ENCODE measurements at regions not wholly inside any gene's neighbourhood (a gene's known extent, or its start where the extent isn't known, plus 50 kb on each side); places are given as distances from the start of the nearest gene placed in this dataset.

DNA sequence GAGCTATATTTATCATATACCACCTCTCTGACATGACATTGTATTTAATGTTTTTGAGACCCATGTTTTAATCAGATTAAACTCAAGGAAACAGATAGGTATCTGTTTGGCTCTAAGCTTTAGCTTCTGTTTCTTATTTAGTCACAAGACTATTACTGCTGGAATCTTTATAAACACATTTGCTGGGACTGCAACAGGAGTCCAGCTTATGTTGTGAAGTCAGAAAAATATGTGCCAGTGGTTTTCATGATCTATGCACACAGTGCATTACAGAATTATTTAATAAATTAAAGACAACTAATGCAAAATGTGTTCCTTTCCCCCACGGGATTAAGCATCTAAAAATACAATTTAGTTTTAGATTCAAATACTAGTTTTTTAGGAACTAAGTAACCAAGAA is 338.9 kb downstream of the ZEB2 start:
- H3K27me3 ChIP-seq (ENCODE audit: low read length) = no peaks in the 10 kb centered on the region
- no peak for TF ChIP-seq EZH2phosphoT487 (conservative IDR thresholded peaks at IDR 0.05; ENCODE audit: low read length)
- TF ChIP-seq, protein P1, sequence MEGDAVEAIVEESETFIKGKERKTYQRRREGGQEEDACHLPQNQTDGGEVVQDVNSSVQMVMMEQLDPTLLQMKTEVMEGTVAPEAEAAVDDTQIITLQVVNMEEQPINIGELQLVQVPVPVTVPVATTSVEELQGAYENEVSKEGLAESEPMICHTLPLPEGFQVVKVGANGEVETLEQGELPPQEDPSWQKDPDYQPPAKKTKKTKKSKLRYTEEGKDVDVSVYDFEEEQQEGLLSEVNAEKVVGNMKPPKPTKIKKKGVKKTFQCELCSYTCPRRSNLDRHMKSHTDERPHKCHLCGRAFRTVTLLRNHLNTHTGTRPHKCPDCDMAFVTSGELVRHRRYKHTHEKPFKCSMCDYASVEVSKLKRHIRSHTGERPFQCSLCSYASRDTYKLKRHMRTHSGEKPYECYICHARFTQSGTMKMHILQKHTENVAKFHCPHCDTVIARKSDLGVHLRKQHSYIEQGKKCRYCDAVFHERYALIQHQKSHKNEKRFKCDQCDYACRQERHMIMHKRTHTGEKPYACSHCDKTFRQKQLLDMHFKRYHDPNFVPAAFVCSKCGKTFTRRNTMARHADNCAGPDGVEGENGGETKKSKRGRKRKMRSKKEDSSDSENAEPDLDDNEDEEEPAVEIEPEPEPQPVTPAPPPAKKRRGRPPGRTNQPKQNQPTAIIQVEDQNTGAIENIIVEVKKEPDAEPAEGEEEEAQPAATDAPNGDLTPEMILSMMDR (IDR thresholded peaks at IDR 0.05; ENCODE audit: insufficient read depth, low read length, poor library complexity, severe bottlenecking) = no peak
- H3K36me3 ChIP-seq (ENCODE audit: low read length) = peaks cover 19% of the 10 kb centered on the region; the same call in 1 of the 2 replicates
- no peak overlapping the region for H3K4me2 ChIP-seq (ENCODE audit: low read depth, low read length, poor library complexity, severe bottlenecking)
- 0 out of 2 replicates have a peak, but pooled peaks cover 5% of the 10 kb centered on the region for H3F3A ChIP-seq (ENCODE audit: insufficient read depth)
- H3K4me3 ChIP-seq (ENCODE audit: insufficient read depth, low read length, poor library complexity, severe bottlenecking) = no peak overlapping the region
- 0 out of 2 replicates have a peak overlapping the region, but pooled peaks have one; percentile 11 for H3K27ac ChIP-seq (ENCODE audit: low read depth, low read length)
- no peaks in the 10 kb centered on the region for H3K9me3 ChIP-seq (ENCODE audit: insufficient read depth, low read length)
- H3K79me2 ChIP-seq (ENCODE audit: insufficient read depth, low read length) = no peaks in the 10 kb centered on the region
- no peak overlapping the region for H2AFZ ChIP-seq (ENCODE audit: low read depth, low read length, severe bottlenecking)
- no peaks in the 10 kb centered on the region for H3K9me2 ChIP-seq (replicated peaks; ENCODE audit: insufficient read depth, low read length)
- no peak overlapping the region for H3K9ac ChIP-seq (ENCODE audit: low read length)
- H4K20me1 ChIP-seq (ENCODE audit: low read depth, low read length) = no peaks in the 10 kb centered on the region

DNA sequence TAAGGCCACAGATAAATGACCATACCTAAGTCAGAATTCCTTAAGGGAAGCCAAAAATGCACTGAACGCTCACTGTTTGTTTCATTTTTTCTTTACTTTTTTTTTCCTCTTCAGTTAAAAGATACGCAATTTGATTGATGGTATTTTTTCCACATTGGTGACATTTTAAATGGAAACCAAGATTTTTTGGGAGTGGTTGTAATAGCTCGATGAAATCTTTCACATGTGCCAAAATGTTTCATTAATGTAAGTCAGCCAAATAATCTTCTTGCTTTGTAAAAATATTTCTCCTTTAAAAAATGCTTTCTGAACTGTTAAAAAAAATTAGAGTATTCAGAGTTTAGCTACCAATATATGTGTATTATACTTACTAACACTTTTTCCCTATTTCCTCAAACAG is 339.8 kb downstream of the ZEB2 start:
- Histone ChIP-seq H3K27ac (ENCODE audit: low read depth, low read length) (no peak overlapping the region), H4K20me1 (ENCODE audit: low read depth, low read length) (no peaks in the 10 kb centered on the region), H3F3A (ENCODE audit: insufficient read depth) (0 out of 2 replicates have a peak, but pooled peaks cover 5% of the 10 kb centered on the region), H3K9me3 (ENCODE audit: insufficient read depth, low read length) (no peaks in the 10 kb centered on the region), H3K9ac (ENCODE audit: low read length) (no peak overlapping the region), H3K4me2 (ENCODE audit: low read depth, low read length, poor library complexity, severe bottlenecking) (no peak overlapping the region), H3K36me3 (ENCODE audit: low read length) (peaks cover 21% of the 10 kb centered on the region; the same call in 1 of the 2 replicates), H3K79me2 (ENCODE audit: insufficient read depth, low read length) (no peaks in the 10 kb centered on the region), H2AFZ (ENCODE audit: low read depth, low read length, severe bottlenecking) (no peak overlapping the region), H3K9me2 (replicated peaks; ENCODE audit: insufficient read depth, low read length) (no peaks in the 10 kb centered on the region), H3K27me3 (ENCODE audit: low read length) (no peaks in the 10 kb centered on the region), H3K4me3 (ENCODE audit: insufficient read depth, low read length, poor library complexity, severe bottlenecking) (no peak overlapping the region)
- TF ChIP-seq EZH2phosphoT487 (conservative IDR thresholded peaks at IDR 0.05; ENCODE audit: low read length) = no peak
- TF ChIP-seq, protein P1 (IDR thresholded peaks at IDR 0.05; ENCODE audit: insufficient read depth, low read length, poor library complexity, severe bottlenecking) = no peak

DNA sequence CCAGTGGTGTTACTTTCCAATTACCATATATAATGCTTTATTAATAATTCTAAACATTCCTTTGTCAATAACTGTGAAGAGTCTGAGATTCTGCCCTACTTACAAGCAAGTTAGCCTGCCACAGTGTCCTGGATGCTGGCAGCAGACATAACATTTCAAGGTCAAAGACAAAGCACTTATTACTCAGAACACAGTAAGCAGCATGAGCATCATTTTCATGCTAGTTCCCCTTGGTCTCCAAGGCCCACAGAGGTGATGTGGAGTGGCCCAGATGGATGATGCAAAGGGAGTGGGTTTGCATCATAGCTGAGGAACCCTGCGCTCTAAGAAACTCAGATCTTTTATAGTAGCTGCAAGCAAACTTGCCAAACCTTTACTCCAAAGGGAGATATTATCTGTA is 349.7 kb downstream of the ZEB2 start:
- no peak overlapping the region for H2AFZ ChIP-seq (ENCODE audit: low read depth, low read length, severe bottlenecking)
- H3K27ac ChIP-seq (ENCODE audit: low read depth, low read length) = no peak overlapping the region
- H3K9ac ChIP-seq (ENCODE audit: low read length) = no peak overlapping the region
- no peaks in the 10 kb centered on the region for H4K20me1 ChIP-seq (ENCODE audit: low read depth, low read length)
- TF ChIP-seq, protein P1 (IDR thresholded peaks at IDR 0.05; ENCODE audit: insufficient read depth, low read length, poor library complexity, severe bottlenecking) = no peak
- no peak for TF ChIP-seq EZH2phosphoT487 (conservative IDR thresholded peaks at IDR 0.05; ENCODE audit: low read length)
- H3K36me3 ChIP-seq (ENCODE audit: low read length) = no peaks in the 10 kb centered on the region
- H3F3A ChIP-seq (ENCODE audit: insufficient read depth) = no peaks in the 10 kb centered on the region
- no peaks in the 10 kb centered on the region for H3K79me2 ChIP-seq (ENCODE audit: insufficient read depth, low read length)
- no peak overlapping the region for H3K4me3 ChIP-seq (ENCODE audit: insufficient read depth, low read length, poor library complexity, severe bottlenecking)
- no peaks in the 10 kb centered on the region for H3K9me2 ChIP-seq (replicated peaks; ENCODE audit: insufficient read depth, low read length)
- no peak overlapping the region for H3K4me2 ChIP-seq (ENCODE audit: low read depth, low read length, poor library complexity, severe bottlenecking)
- H3K9me3 ChIP-seq (ENCODE audit: insufficient read depth, low read length) = no peaks in the 10 kb centered on the region
- no peaks in the 10 kb centered on the region for H3K27me3 ChIP-seq (ENCODE audit: low read length)

Measured in SU-DHL-6 (cell line).